HepG2 (cell line): ENCODE measurements at regions not wholly inside any gene's neighbourhood (a gene's known extent, or its start where the extent isn't known, plus 50 kb on each side); places are given as distances from the start of the nearest gene placed in this dataset.
A peak's percentile ranks its signal among the peaks of the same experiment; 100 is the strongest.
"Not testable (repeated sequence)": the region's sequence is repeated elsewhere in the genome, so short reads cannot be mapped to it uniquely, and the experiment has no call there.

Experiments
- EP300 ChIP-seq, 3 experiments: sonication (generic) in 1 of 3; formaldehyde crosslinking in 1 of 3; IDR thresholded peaks; 2 replicates each; pipeline versions ENCODE4 v1.5.1 to v1.6.1; 2011 to 2020; ENCODE audit warnings: low read depth in 2 of 3, low read length in 2 of 3, borderline replicate concordance in 1 of 3, improper control_type of control experiment in 1 of 3, mild to moderate bottlenecking in 1 of 3, missing genetic modification reagents in 1 of 3, moderate library complexity in 1 of 3
- FOXP1 ChIP-seq, 2 experiments: fragments of 450-650 bp in 1 of 2; IDR thresholded peaks; 2 replicates each; pipeline ENCODE4 v1.6.1; 2017 to 2018; ENCODE audit warnings: antibody characterized with exemption in 1 of 2
- HNF1A ChIP-seq, 2 experiments: sonication (generic) in 1 of 2; formaldehyde crosslinking in 1 of 2; IDR thresholded peaks; 2 replicates each; pipeline versions ENCODE4 v1.4.0 to v1.6.1; 2016 to 2020; ENCODE audit warnings: borderline replicate concordance in 1 of 2, low read depth in 1 of 2, mild to moderate bottlenecking in 1 of 2, missing genetic modification reagents in 1 of 2
- MED13 ChIP-seq: sonication (generic); formaldehyde crosslinking; IDR thresholded peaks from 2 replicates; pipeline ENCODE4 v1.5.0; 2020; ENCODE audit warnings: missing genetic modification reagents
- MTERF4 ChIP-seq: sonication (generic); formaldehyde crosslinking; IDR thresholded peaks from 2 replicates; pipeline ENCODE4 v1.8.0; 2023; ENCODE audit warnings: mild to moderate bottlenecking, missing genetic modification reagents
- PITX1 ChIP-seq: sonication (generic); formaldehyde crosslinking; IDR thresholded peaks from 2 replicates; pipeline ENCODE4 v1.5.1; 2020; ENCODE audit warnings: mild to moderate bottlenecking, missing genetic modification reagents
- THAP9 ChIP-seq: sonication (generic); formaldehyde crosslinking; IDR thresholded peaks from 2 replicates; pipeline ENCODE4; 2020; ENCODE audit warnings: missing genetic modification reagents, mild to moderate bottlenecking, borderline replicate concordance
- ZNF292 ChIP-seq: sonication (generic); formaldehyde crosslinking; IDR thresholded peaks from 2 replicates; pipeline ENCODE4 v1.8.1; 2022; ENCODE audit warnings: mild to moderate bottlenecking, low read depth, missing genetic modification reagents, borderline replicate concordance
- ZNF687 ChIP-seq: sonication (generic); formaldehyde crosslinking; IDR thresholded peaks from 2 replicates; pipeline ENCODE4 v1.5.1; 2020; ENCODE audit warnings: mild to moderate bottlenecking, missing genetic modification reagents, moderate library complexity
- TF ChIP-seq, protein P1 (sequence below): sonication (generic); formaldehyde crosslinking; IDR thresholded peaks from 2 replicates; pipeline ENCODE4 v1.4.0; 2020; ENCODE audit warnings: missing genetic modification reagents

GRCh38 chr13:33418224-33418953 is 132.8 kb upstream of the STARD13 start (continued):
- TF ChIP-seq, protein P1, sequence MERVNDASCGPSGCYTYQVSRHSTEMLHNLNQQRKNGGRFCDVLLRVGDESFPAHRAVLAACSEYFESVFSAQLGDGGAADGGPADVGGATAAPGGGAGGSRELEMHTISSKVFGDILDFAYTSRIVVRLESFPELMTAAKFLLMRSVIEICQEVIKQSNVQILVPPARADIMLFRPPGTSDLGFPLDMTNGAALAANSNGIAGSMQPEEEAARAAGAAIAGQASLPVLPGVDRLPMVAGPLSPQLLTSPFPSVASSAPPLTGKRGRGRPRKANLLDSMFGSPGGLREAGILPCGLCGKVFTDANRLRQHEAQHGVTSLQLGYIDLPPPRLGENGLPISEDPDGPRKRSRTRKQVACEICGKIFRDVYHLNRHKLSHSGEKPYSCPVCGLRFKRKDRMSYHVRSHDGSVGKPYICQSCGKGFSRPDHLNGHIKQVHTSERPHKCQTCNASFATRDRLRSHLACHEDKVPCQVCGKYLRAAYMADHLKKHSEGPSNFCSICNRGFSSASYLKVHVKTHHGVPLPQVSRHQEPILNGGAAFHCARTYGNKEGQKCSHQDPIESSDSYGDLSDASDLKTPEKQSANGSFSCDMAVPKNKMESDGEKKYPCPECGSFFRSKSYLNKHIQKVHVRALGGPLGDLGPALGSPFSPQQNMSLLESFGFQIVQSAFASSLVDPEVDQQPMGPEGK = peak; percentile 40; the same call in 1 of the 2 replicates
- not testable (repeated sequence) for TF ChIP-seq HNF1A (IDR thresholded peaks at IDR 0.05; ENCODE audit: low read depth); FOXP1 (IDR thresholded peaks at IDR 0.05); EP300 (CRISPR knock-in tag; IDR thresholded peaks at IDR 0.05; ENCODE audit: borderline replicate concordance)
- TF ChIP-seq HNF1A (CRISPR knock-in tag; IDR thresholded peaks at IDR 0.05; ENCODE audit: borderline replicate concordance) (peak; percentile 35; the same call in 1 of the 2 replicates), FOXP1 (CRISPR knock-in tag; IDR thresholded peaks at IDR 0.05) (peak; percentile 39; the same call in 1 of the 2 replicates), EP300 (IDR thresholded peaks at IDR 0.05; ENCODE audit: low read depth in 2 of 2, low read length in 2 of 2) (peak in 1 of 2 experiments; percentile 34; a peak in 1 of 4 replicates), ZNF687 (peak; percentile 60), ZNF292 (CRISPR knock-in tag) (peak; percentile 53; the same call in 1 of the 2 replicates), PITX1 (CRISPR knock-in tag) (peak; percentile 95), MED13 (CRISPR knock-in tag) (0 out of 2 replicates have a peak, but pooled peaks have one; percentile 33), MTERF4 (CRISPR knock-in tag) (0 out of 2 replicates have a peak, but pooled peaks have one; percentile 31), THAP9 (CRISPR knock-in tag) (peak; percentile 41; the same call in 1 of the 2 replicates)
